ENCODE measurements at regions not wholly inside any gene's neighbourhood (a gene's known extent, or its start where the extent isn't known, plus 50 kb on each side); places are given as distances from the start of the nearest gene placed in this dataset.
"Not testable (repeated sequence)": the region's sequence is repeated elsewhere in the genome, so short reads cannot be mapped to it uniquely, and the experiment has no call there.

DNA sequence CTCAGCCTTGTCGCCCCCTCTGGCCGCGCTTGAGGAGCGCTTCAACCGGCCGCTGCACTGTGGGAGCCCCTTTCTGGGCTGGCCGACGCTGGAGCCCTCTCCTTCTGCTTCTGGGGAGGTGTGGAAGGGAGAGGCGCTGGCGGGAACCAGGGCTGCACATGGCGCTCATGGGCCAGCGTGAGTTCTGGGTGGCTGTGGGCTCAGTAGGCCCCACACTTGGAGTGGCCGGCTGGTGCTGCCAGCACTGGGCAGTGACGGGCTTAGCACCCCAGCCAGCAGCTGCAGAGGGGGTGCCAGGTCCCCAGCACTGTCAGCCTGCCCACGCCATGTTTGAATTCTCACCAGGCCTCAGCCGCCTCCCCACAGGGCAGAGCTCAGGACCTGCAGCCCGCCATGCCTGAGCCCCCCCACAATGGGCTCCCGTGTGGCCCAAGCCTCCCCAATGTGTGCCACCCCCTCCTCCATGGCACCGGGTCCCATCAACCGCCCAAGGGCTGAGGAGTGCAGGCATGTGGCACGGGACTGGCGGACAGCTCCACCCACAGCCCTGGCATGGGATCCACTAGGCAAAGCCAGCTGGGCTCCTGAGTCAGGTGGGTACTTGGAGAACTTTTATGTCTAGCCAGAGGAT lies 615.2 kb downstream of the TRIML1 start:
- DNase-seq, result no peak

- no peak for DNase-seq
Observed at GRCh38 chr4:188767496-188767895, 628.3 kb downstream of the TRIML1 start.

- DNase-seq, result no peak
Observed at GRCh38 chr4:188778905-188779304, 639.7 kb downstream of the TRIML1 start.

GRCh38 chr4:188779581-188779980 lies 640.3 kb downstream of the TRIML1 start:
- no peak for DNase-seq

DNA sequence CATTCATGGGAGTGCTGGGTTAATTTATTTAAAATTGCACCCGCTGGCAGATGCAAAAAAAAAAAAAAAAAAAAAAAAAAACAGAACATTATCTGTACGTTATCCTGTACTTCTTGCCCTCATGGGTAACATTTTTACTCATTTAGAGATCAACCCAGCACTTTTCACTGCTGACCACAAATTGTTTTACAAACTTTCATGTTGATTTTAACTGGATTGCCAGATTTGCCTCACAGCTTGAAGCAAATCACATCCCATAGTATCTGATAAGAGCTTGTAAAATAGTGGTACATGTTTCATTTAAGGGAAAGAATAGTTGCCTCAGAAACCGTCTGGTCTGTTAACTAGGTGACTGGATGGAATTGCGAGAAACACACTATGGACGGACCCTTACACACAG lies 640.8 kb downstream of the TRIML1 start:
- DNase-seq, result no peak

- DNase-seq, result no peak
Observed at GRCh38 chr4:188780686-188781085, 641.4 kb downstream of the TRIML1 start.

DNA sequence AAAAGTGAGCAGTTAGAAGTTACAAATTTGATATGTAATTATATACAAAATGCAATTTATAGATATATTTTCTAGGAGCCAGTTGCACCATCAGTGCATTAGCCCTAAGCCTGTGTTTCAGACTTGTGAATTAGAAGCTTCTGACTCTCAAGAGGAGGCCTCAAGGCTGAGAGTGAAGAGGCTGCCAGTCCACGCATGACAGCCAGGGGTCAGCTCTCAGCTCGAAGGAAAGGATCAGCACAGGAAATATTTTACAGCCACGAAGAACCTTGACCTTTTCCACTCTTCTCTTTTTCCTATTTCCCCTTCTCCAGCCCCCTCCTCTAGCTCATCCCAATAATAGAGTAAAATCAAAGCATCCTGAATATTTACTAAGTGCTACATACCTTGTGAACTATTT lies 642.4 kb downstream of the TRIML1 start:
- DNase-seq, result no peak

GRCh38 chr4:188783175-188783574 lies 643.9 kb downstream of the TRIML1 start:
- DNase-seq, result no peak

DNA sequence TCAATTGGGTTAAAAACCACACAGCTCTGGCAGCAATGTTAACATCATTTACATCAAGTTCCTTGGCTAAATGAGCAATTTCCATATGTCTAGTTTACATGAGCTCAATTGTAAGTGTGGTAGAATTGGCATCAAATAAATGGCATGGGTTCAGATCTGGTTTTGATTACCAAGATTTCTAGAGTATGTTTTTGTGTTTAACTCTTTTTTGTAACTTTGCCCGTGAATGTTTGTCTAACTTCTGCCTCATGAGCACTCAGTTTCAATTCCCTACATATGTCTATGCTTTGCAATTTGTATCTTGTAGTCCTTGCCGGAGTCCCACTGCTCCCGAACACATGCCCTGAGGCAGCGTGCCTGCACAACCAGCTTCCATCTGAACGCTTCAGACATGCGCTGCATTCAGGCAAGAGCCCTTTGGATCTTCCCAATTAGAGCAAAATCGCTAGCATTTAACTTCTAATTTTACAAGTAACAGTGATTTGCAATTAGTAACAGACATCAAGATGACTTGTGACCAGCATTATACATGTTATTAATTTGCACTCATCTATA lies 644.4 kb downstream of the TRIML1 start:
- no peak for DNase-seq

DNA sequence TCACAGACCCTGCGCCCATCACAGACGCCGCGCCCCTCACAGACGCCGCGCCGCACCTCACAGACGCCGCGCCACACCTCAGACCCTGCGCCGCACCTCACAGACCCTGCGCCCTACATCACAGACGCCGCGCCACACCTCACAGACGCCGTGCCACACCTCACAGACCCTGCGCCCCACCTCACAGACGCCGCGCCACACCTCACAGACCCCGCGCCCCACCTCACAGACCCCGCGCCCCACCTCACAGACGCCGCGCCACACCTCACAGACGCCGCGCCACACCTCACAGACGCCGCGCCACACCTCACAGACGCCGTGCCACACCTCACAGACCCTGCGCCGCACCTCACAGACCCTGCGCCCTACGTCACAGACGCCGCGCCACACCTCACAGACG lies 657.4 kb downstream of the TRIML1 start:
- DNase-seq, result not testable (repeated sequence)

DNA sequence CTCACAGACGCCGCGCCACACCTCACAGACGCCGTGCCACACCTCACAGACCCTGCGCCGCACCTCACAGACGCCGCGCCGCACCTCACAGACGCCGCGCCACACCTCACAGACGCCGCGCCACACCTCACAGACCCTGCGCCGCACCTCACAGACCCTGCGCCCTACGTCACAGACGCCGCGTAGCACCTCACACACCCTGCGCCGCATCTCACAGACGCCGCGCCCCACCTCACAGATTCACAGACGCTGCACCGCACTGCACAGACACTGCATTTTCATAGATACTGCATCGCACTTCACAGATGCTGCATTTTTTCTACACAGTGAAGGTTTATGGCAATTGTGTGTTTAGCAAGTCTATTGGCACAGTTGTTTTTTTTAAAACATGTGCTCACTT lies 657.8 kb downstream of the TRIML1 start:
- not testable (repeated sequence) for DNase-seq

DNA sequence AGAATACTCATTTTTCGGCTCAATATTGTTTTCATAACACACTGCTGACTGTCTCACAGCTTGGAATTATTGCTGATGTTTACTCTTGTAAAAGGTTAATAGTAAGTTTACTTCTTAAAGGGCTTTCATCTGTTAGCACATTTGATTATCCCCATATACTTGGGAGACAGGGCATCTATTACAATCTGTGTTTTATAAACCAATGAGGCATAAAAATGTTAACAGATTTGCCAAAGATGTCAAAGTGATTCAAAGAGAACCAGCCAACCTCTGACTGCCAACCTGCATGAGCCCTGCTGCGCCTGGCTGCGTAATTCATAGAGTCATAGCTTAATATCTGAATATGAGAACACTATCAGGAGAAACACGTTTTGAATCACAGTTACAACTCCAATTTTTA lies 665.6 kb downstream of the TRIML1 start:
- no peak for DNase-seq

DNA sequence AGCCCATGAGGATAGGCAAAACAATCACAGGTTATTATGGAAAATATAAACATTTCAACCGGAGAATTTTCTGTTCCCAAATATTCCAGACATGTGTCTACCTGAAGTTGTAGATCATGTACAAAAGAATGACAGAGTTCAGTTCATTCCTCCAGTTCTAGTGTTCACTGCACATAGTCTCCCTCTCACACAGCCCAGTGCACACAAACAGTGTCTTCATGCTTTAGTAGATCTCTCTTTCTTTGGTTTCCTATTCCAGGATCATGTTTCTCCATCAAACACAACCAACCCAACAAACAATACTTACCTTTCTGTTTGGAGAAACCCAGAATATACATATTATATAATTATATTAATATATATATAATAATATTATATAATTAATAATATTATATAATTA lies 671.9 kb downstream of the TRIML1 start:
- DNase-seq, result no peak

- no peak for DNase-seq
Observed at GRCh38 chr4:188812644-188813043, 673.4 kb downstream of the TRIML1 start.

GRCh38 chr4:188818300-188818699 lies 679.1 kb downstream of the TRIML1 start:
- DNase-seq, result no peak

DNA sequence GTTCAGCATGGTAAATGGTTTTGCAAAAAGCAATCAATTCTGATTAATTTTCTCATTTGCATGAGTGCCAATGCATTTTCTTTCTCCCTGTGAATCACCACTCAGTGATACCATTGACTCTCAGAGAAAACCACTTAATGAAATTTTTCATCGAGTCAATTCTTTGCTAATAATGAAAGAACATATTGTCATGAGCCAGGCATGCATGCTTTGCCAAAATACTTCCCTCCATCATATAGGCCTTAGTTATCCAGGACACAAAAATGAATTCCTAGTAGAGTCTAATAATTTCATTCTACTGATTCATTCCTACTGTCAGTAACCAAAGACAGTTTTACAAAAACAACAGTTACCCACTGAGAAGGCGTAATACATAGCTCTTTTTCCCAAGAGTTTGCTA lies 680.0 kb downstream of the TRIML1 start:
- DNase-seq, result no peak

DNA sequence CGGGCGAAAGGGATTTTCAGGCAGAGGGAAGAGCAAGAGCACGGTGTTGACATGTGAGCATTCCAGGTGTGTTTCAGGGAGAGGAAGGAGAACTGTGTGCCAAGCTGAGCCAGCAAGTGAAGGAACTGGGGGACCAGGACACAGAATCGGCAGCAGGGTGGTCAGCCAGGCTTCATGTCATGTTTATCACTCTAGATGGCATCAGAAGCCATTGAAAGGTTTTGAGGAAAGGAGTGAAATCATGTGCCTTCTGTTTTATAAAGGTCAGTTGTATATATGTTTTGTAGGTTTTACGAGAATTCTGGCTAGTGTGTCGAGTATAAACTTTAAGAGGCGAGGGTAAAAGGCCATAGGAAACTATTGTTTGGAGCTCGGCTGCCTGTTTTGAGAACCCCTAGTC lies 682.3 kb downstream of the TRIML1 start:
- no peak for DNase-seq

- DNase-seq, result no peak
Observed at GRCh38 chr4:188822698-188823097, 683.5 kb downstream of the TRIML1 start.

GRCh38 chr4:188824553-188824952 lies 685.3 kb downstream of the TRIML1 start:
- DNase-seq, result no peak

DNA sequence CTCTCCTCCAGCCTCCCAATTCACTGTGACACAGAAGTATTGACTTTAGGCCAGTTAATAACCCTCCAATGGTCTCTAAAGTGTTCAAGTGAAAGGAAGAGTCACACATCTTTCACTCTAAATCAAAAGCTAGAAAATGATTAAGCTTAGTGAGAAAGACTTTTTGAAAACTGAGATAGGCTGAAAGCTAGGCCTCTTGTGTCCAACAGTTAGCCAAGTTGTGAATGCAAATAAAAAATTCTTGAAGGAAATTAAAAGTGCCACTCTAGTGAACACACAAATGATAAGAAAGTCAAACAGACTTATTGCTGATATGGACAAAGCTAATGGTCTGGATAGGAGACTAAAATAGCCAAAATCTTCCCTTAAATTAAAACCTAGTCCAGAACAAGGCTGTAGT lies 687.2 kb downstream of the TRIML1 start:
- no peak for DNase-seq

GRCh38 chr4:188839704-188840103 lies 700.5 kb downstream of the TRIML1 start:
- DNase-seq, result no peak

- no peak for DNase-seq
Observed at GRCh38 chr4:188841523-188841922, 702.3 kb downstream of the TRIML1 start.

DNA sequence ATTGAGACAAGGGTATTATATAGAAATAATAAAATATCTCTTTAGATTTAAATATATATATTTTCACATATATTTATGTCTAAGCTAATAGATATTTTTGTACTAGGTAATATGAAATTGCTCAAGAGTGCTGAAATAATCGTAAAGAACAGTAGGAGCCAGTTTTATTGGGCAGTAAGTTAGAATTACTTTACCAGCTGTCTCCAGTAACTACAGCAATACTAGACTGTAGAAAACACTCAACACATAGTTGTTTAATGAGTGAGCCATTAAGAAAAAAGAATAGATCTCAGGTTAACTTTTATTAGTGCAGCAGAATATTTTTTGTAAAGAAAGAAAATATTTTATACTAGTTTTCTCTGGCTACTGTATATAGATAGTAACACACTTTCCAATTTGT lies 715.2 kb downstream of the TRIML1 start:
- DNase-seq, result no peak

GRCh38 chr4:188858696-188859095 lies 719.5 kb downstream of the TRIML1 start:
- no peak for DNase-seq

DNA sequence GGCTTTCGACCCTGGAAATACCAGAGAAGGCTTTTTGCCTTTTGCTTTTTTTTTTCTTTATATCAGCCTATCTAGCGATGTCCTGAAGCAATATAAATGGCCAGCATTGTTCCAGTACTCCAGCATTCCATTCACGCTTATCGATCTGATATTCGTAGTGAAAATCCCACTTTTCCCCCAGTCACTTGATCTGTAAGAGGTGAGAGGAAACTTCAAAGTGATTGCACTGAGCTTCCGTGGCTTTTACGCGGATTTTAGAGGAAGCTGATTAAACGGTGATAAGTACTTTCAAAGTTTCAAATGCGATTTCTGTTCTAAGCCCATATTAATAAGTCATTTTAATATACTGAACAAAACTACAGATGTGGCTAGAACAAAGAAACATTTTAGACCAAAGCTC lies 725.5 kb downstream of the TRIML1 start:
- DNase-seq, result no peak
